GM18499 (cell line): ENCODE measurements at regions not wholly inside any gene's neighbourhood (a gene's known extent, or its start where the extent isn't known, plus 50 kb on each side); places are given as distances from the start of the nearest gene placed in this dataset.
"Not testable (repeated sequence)": the region's sequence is repeated elsewhere in the genome, so short reads cannot be mapped to it uniquely, and the experiment has no call there.

Experiments
- ATAC-seq: cut with Tn5 transposase; IDR thresholded peaks from one replicate; pipeline ENCODE4 v1.9.1; 2021; ENCODE audit warnings: moderate number of reproducible peaks; ENCODE audit not compliant: insufficient read depth, unreplicated experiment

DNA sequence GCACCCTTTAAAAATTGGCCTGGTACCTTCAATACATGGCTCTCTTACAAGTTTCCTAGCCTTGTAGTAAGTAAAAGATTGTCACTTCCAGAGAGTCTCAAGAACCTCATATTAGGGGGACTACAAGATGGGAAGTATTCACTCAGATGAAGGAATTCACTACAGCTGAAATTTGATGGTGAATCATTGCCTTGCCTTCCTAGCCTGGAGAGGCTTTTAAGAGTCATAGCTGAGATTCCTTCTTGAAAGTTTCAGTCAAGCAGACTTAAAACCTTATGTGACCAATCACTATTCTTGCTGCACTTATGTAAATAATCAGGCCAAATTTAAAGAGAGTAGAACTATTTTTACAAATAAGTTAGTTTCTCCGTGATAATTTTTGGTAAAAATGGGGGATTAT lies 451.6 kb downstream of the TRHDE start:
- ATAC-seq = no peak

DNA sequence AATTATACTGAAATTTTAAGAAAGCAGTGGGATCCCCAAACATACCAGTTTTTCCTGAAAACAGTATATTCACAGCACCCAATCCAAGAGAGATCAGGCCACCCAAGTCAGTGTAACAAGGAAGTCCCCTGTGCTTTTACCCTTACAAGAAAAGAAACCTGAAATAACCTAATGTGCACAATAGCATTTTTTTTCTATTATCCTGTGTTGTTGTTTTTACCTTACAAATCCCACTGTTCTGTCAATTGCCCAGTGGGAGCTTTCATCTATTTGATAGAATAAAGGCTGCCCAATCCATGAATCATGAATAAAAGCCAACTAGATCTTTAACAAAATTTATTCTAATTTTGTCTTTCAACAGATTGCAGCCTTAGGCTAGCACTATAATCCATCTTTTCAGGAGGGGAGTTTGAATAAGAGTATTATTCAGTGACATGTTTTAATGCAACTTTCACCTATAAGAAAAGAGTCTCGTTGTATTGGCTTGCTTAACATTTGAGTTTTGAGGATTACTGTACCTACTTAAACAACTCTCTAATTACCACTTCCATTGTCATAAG lies 457.4 kb downstream of the TRHDE start:
- no peak for ATAC-seq

DNA sequence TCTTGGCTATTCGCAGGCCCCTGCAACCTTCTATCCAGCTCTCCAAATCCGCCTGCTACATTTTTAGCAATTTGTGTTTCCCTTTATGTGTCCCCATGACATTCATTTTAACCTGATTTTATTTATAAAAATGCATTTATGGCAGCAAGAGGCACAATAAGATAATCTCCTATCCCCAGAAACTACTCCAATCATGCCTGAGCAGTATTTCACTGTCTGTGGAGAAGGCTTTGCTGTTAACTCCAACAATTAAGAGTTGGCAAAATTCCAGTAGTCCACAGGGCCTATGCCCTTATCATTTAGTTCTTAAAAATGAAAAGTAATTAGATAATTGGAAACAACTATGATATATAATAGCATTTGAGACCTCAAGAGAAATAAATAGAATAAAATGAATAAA lies 462.4 kb downstream of the TRHDE start:
- no peak for ATAC-seq

DNA sequence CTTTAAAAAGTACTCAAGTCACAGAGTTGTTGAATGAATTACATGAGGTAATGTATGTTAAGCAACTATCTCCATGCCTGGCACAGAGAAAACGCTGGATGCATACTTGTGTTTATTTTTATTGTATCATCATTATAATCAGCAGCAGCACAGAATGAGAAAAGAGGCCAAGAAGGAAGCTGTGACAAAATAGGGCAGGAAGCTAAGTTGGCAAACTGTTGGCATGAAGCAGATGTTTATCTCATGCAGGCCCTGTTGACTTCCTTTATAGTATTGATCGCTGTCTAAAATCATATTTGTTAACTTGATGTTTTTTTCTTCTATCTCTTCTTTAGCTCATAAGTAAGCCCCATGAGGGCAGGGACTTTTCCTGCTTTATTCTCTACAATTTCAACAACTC lies 466.6 kb downstream of the TRHDE start:
- no peak for ATAC-seq

GRCh38 chr12:72740064-72740463 lies 467.9 kb downstream of the TRHDE start:
- no peak for ATAC-seq

DNA sequence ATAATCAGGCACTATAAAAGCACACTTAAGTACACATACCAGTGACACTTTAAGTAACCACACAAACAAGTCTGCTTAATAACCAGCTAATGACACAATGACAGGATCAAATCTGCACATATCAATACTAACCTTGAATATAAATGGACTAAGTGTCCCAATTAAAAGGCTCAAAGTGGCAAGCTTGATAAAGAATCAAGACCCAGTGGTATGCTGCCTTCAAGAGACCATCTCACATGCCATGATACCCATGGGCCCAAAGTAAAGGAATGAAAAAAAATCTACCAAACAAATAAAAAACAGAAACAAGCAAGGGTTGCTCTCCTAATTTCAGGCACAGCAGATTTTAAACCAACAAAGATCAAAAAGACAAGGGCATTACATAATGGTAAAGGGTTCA lies 470.4 kb downstream of the TRHDE start:
- no peak for ATAC-seq

- ATAC-seq = no peak
Measured at GRCh38 chr12:72746048-72746447, 473.9 kb downstream of the TRHDE start.

DNA sequence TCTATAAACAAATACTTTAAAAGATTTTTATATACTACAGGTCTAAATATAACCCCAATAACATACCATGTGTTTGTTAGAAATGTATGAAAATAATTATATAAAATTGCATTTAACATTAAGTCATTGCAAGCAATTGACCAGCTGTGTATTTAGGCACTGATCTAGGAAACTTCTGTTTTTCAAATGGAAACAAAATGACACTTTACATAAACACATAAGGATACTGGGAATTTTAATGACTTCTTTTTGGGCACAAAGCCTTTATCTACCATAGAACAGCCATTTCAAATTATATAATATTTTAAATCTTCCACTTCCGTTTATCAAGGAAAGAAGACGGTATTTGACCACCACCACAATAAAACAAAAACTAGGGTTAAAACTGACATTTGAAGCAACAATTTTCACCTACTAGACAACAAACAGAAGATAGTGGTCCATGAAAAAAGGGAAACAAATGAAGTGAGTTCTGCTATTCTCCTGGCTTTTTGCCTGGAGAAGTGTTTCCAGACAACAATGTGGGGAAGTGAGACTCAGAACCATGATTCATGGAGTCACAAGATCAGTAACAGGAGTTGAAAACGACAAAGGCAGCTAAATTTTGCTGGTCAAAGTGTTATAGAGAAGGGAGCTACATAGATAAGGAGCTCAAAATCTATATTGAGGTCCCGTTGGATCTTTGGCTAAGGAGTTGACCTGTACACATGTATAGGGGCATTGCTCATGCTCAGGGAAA lies 475.1 kb downstream of the TRHDE start:
- ATAC-seq = no peak

DNA sequence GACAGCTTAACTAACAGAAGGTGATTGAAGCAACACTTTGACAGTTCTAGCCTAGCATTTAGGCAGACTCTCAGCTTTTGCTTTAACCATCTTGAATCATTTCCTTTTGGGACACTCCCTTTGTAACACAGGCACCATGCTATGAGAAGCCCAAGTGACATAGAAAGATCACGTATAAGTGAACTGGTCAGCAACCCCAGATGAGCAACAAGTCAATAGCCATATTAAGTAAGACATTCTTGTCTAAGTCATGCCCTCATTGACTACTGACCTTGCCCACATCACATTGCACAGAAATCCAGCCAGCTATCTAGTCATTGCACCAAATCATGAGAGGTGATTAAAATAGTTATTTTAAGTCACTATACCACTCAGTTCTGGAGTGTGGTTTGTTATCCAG lies 476.8 kb downstream of the TRHDE start:
- no peak for ATAC-seq

GRCh38 chr12:72753571-72753970 lies 481.4 kb downstream of the TRHDE start:
- no peak for ATAC-seq

GRCh38 chr12:72754026-72754425 lies 481.9 kb downstream of the TRHDE start:
- not testable (repeated sequence) for ATAC-seq

GRCh38 chr12:72766517-72766916 lies 494.3 kb downstream of the TRHDE start:
- no peak for ATAC-seq

GRCh38 chr12:72774023-72774422 lies 501.9 kb downstream of the TRHDE start:
- no peak for ATAC-seq

DNA sequence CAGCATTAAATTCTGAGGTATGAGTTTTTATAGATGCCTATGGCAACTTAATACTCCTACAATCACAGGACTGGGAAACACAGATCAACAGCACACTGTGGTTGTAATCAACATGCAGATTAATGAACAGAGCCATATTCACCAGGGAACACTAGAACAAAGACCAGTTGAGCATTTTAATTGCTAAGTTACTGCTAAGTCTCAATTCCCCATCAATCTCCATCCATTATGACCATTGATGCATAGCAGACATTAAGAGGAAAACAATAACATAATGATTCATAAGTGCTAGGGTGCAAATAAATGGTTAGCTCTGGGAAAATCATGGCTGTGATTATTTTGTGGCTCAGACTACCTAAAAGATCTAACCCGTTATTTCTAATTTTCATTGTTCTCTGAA lies 505.6 kb downstream of the TRHDE start:
- ATAC-seq = no peak

DNA sequence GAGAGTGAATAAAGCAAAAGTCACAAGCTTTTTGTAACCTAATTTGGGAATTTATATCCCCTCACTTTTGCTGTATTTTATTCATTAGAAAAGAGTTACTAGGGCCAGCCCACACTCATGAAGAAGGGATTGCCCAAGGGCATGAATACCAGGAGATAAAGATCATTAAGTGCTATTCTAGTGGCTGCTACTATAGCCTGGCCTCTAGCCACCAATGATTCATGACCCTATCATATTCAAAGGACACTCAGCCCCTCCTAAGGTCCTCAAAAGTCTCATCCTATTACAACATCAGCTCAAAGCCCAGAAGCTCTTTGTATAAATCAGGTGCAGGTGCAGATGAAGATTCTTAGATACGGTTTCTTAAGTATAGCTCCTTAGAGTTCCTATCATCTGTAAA lies 518.1 kb downstream of the TRHDE start:
- ATAC-seq = no peak

GRCh38 chr12:72792889-72793288 lies 520.7 kb downstream of the TRHDE start:
- ATAC-seq = no peak

- ATAC-seq = no peak
Measured at GRCh38 chr12:72793796-72794195, 521.6 kb downstream of the TRHDE start.

GRCh38 chr12:72815421-72815820 lies 543.3 kb downstream of the TRHDE start:
- no peak for ATAC-seq

GRCh38 chr12:72828662-72829324 lies 556.6 kb downstream of the TRHDE start:
- no peak for ATAC-seq

GRCh38 chr12:72829838-72830237 lies 557.7 kb downstream of the TRHDE start:
- no peak for ATAC-seq

DNA sequence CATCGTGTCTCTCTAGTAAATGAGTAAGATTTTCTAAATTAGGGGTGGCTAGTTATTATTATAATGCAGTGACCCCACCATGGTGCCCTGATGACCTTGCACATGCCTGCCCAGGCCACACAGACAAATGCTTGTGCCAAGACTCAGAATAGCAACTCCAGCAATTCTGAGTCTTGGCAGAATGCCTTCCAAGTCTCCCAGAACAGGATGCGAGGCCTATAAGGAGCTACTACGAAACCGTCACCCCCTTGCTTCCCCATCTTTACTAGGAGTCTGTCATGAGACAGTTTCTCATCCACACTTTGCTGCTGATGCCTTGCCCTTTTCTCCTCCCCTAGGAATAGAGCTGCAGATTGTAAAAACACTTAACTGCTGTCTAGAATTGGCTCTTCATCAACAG lies 559.9 kb downstream of the TRHDE start:
- ATAC-seq = no peak

DNA sequence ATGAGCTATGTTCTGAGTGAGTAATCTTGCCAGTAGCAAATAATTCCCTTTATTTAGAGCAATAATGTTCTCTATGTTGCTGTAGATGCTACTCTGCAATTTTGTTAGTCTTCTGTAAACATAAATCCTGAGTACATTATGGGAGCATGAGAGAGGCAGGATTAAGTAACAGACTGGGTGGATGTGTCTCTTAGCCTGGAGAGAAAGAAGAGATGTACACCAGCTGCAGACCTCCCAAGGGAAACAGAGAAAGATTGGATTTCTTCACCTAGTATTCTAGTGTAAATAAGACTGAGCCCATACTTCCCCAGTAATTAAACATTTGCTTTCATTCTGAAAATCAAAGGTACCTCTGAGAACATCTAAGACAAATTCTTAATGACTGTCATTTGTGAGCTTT lies 564.0 kb downstream of the TRHDE start:
- ATAC-seq = no peak
